ENCODE measurements at regions not wholly inside any gene's neighbourhood (a gene's known extent, or its start where the extent isn't known, plus 50 kb on each side); places are given as distances from the start of the nearest gene placed in this dataset.

- TF ChIP-seq ZBTB20 (CRISPR knock-in tag; IDR thresholded peaks at IDR 0.05; ENCODE audit: borderline replicate concordance, low read depth) (no peak), POLR2AphosphoS5 (IDR thresholded peaks at IDR 0.05; ENCODE audit: low read depth, low read length) (no peak), TGIF2 (CRISPR knock-in tag; IDR thresholded peaks at IDR 0.05) (no peak), ZSCAN20 (CRISPR knock-in tag; IDR thresholded peaks at IDR 0.05; ENCODE audit: borderline replicate concordance) (no peak), BCL3 (CRISPR knock-in tag; IDR thresholded peaks at IDR 0.05) (no peak), IRF2 (CRISPR knock-in tag; IDR thresholded peaks at IDR 0.05) (no peak), ZNF605 (CRISPR knock-in tag; IDR thresholded peaks at IDR 0.05) (no peak), ZBTB40 (IDR thresholded peaks at IDR 0.05) (no peak), ZBTB40 (CRISPR knock-in tag; IDR thresholded peaks at IDR 0.05) (no peak), CTCF (CRISPR knock-in tag; IDR thresholded peaks at IDR 0.05) (no peak), ZNF136 (CRISPR knock-in tag; IDR thresholded peaks at IDR 0.05; ENCODE audit: low read depth) (no peak)
- TF ChIP-seq, protein P1, sequence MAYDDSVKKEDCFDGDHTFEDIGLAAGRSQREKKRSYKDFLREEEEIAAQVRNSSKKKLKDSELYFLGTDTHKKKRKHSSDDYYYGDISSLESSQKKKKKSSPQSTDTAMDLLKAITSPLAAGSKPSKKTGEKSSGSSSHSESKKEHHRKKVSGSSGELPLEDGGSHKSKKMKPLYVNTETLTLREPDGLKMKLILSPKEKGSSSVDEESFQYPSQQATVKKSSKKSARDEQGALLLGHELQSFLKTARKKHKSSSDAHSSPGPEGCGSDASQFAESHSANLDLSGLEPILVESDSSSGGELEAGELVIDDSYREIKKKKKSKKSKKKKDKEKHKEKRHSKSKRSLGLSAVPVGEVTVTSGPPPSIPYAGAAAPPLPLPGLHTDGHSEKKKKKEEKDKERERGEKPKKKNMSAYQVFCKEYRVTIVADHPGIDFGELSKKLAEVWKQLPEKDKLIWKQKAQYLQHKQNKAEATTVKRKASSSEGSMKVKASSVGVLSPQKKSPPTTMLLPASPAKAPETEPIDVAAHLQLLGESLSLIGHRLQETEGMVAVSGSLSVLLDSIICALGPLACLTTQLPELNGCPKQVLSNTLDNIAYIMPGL (CRISPR knock-in tag; IDR thresholded peaks at IDR 0.05; ENCODE audit: borderline replicate concordance in 1 of 2, low read depth in 1 of 2), result no peak
- TF ChIP-seq, protein P2, sequence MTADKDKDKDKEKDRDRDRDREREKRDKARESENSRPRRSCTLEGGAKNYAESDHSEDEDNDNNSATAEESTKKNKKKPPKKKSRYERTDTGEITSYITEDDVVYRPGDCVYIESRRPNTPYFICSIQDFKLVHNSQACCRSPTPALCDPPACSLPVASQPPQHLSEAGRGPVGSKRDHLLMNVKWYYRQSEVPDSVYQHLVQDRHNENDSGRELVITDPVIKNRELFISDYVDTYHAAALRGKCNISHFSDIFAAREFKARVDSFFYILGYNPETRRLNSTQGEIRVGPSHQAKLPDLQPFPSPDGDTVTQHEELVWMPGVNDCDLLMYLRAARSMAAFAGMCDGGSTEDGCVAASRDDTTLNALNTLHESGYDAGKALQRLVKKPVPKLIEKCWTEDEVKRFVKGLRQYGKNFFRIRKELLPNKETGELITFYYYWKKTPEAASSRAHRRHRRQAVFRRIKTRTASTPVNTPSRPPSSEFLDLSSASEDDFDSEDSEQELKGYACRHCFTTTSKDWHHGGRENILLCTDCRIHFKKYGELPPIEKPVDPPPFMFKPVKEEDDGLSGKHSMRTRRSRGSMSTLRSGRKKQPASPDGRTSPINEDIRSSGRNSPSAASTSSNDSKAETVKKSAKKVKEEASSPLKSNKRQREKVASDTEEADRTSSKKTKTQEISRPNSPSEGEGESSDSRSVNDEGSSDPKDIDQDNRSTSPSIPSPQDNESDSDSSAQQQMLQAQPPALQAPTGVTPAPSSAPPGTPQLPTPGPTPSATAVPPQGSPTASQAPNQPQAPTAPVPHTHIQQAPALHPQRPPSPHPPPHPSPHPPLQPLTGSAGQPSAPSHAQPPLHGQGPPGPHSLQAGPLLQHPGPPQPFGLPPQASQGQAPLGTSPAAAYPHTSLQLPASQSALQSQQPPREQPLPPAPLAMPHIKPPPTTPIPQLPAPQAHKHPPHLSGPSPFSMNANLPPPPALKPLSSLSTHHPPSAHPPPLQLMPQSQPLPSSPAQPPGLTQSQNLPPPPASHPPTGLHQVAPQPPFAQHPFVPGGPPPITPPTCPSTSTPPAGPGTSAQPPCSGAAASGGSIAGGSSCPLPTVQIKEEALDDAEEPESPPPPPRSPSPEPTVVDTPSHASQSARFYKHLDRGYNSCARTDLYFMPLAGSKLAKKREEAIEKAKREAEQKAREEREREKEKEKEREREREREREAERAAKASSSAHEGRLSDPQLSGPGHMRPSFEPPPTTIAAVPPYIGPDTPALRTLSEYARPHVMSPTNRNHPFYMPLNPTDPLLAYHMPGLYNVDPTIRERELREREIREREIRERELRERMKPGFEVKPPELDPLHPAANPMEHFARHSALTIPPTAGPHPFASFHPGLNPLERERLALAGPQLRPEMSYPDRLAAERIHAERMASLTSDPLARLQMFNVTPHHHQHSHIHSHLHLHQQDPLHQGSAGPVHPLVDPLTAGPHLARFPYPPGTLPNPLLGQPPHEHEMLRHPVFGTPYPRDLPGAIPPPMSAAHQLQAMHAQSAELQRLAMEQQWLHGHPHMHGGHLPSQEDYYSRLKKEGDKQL (CRISPR knock-in tag; IDR thresholded peaks at IDR 0.05; ENCODE audit: low read depth), result no peak
- TF ChIP-seq, protein P3, sequence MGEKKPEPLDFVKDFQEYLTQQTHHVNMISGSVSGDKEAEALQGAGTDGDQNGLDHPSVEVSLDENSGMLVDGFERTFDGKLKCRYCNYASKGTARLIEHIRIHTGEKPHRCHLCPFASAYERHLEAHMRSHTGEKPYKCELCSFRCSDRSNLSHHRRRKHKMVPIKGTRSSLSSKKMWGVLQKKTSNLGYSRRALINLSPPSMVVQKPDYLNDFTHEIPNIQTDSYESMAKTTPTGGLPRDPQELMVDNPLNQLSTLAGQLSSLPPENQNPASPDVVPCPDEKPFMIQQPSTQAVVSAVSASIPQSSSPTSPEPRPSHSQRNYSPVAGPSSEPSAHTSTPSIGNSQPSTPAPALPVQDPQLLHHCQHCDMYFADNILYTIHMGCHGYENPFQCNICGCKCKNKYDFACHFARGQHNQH (CRISPR knock-in tag; IDR thresholded peaks at IDR 0.05), result no peak
- TF ChIP-seq, protein P4, sequence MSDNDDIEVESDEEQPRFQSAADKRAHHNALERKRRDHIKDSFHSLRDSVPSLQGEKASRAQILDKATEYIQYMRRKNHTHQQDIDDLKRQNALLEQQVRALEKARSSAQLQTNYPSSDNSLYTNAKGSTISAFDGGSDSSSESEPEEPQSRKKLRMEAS (IDR thresholded peaks at IDR 0.05), result no peak
These were observed 58.7 kb upstream of the SOX5 start for GRCh38 chr12:24008166-24008565.

All from HepG2 (cell line).